ENCODE measurements at regions not wholly inside any gene's neighbourhood (a gene's known extent, or its start where the extent isn't known, plus 50 kb on each side); places are given as distances from the start of the nearest gene placed in this dataset.

GRCh38 chr3:5692446-5692845 is 504.9 kb downstream of the EDEM1 start:
- TF ChIP-seq ZNF121 (CRISPR knock-in tag; conservative IDR thresholded peaks at IDR 0.05) (no peak), ZNF592 (IDR thresholded peaks at IDR 0.05) (no peak), NBN (IDR thresholded peaks at IDR 0.05; ENCODE audit: low read depth) (no peak), EZH2 (IDR thresholded peaks at IDR 0.05; ENCODE audit: borderline replicate concordance, low read depth, low read length) (no peak), ZNF354B (CRISPR knock-in tag; IDR thresholded peaks at IDR 0.05) (no peak), GTF2B (IDR thresholded peaks at IDR 0.05; ENCODE audit: extremely low read depth, insufficient read length) (no peak)
- TF ChIP-seq, protein P1, sequence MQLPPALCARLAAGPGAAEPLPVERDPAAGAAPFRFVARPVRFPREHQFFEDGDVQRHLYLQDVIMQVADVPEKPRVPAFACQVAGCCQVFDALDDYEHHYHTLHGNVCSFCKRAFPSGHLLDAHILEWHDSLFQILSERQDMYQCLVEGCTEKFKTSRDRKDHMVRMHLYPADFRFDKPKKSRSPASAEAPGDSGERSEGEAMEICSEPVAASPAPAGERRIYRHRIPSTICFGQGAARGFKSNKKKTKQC (CRISPR knock-in tag; IDR thresholded peaks at IDR 0.05) = no peak
- TF ChIP-seq, protein P2, sequence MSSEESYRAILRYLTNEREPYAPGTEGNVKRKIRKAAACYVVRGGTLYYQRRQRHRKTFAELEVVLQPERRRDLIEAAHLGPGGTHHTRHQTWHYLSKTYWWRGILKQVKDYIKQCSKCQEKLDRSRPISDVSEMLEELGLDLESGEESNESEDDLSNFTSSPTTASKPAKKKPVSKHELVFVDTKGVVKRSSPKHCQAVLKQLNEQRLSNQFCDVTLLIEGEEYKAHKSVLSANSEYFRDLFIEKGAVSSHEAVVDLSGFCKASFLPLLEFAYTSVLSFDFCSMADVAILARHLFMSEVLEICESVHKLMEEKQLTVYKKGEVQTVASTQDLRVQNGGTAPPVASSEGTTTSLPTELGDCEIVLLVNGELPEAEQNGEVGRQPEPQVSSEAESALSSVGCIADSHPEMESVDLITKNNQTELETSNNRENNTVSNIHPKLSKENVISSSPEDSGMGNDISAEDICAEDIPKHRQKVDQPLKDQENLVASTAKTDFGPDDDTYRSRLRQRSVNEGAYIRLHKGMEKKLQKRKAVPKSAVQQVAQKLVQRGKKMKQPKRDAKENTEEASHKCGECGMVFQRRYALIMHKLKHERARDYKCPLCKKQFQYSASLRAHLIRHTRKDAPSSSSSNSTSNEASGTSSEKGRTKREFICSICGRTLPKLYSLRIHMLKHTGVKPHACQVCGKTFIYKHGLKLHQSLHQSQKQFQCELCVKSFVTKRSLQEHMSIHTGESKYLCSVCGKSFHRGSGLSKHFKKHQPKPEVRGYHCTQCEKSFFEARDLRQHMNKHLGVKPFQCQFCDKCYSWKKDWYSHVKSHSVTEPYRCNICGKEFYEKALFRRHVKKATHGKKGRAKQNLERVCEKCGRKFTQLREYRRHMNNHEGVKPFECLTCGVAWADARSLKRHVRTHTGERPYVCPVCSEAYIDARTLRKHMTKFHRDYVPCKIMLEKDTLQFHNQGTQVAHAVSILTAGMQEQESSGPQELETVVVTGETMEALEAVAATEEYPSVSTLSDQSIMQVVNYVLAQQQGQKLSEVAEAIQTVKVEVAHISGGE (CRISPR knock-in tag; IDR thresholded peaks at IDR 0.05) = no peak
